ENCODE measurements at regions not wholly inside any gene's neighbourhood (a gene's known extent, or its start where the extent isn't known, plus 50 kb on each side); places are given as distances from the start of the nearest gene placed in this dataset.
"Not testable (repeated sequence)": the region's sequence is repeated elsewhere in the genome, so short reads cannot be mapped to it uniquely, and the experiment has no call there.

DNA sequence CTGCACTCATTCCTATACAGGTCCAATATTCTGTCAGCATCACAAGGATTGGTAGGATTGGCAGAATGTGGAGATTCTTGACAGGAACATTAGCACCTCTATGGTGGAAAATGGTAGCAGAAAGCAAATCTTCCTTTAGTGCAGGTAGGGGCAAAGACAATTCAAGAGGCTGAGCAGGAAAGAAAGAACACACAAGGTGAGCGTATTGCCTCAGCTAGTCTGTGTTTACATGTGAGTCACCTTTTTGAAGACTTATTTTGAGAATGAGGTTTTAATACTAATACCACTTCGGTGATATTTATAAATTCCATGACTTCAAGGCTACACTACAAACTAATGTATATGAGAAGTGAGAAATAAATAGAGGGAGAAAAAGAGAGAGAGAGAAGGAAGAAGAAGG, 717.0 kb downstream of the BRINP1 start:
- no peak for DNase-seq (ENCODE audit: low spot score)

DNA sequence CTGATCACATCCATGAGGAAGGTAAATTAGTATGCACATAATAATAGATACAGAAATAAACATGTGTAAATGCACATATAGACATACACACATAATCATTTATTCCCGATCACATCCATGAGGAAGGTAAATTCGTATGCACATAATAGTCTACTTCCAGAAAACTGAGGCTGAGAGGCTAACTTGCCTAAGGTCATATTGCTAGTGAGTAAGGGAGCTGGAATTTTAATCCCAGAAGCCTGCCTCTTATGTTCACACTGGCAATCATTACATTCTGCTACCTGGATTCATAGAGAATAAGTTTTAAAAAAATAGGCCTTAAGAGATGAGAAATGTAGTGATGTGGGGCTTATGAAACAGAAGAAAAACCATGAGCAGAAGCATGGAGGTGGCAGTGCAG, 716.3 kb downstream of the BRINP1 start:
- no peak for DNase-seq (ENCODE audit: low spot score)

DNA sequence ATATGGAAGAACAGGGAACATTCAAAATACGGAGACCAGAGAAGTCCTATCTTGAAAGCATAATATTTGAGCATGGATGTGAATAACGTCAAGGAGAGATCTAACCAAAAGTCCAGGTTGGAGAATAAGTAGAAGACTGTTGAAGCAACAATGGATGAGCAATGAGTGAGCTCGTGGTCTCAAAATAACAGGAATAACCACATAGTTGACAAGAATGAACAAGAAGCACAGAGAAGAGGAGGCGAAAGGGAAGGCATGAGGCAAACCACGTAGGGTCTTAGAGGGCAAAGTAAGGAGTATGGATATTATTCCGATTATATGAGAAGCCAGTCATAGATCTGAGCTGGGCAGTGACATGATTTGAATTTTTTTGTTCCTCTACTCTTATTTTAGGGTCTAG, 710.2 kb downstream of the BRINP1 start:
- DNase-seq (ENCODE audit: low spot score): no peak

DNA sequence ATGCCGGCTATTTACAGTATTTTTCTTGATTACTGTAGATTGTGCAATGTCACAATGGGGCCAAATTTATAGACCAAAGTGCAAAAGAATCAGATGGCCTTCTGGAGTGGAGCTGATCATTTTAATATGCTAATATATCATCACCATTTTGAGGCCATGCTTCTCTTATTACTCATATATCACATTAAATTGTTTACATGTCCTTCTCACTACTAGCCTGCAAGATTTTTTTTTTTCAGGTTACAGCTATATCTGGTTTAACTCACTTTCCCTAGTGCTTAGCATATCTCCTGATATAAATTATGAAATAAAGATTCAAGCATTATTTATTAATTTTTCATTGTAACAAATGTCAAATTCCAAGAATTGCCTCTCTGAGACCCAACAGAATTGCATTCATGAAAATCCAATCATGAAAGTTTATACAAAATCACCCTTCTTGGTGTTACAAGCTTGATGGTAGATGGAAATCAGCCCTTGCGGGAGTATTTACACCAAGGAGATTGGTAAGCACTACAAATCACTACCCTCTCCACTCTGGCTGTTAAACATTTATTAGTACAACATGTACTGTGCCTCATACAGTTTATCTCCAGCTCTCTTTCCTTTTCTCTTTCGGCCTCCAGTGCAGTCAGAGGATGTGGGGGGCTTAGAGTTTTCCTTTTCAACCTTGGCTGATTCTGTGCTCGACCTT, 703.9 kb downstream of the BRINP1 start:
- DNase-seq (ENCODE audit: low spot score): no peak

DNA sequence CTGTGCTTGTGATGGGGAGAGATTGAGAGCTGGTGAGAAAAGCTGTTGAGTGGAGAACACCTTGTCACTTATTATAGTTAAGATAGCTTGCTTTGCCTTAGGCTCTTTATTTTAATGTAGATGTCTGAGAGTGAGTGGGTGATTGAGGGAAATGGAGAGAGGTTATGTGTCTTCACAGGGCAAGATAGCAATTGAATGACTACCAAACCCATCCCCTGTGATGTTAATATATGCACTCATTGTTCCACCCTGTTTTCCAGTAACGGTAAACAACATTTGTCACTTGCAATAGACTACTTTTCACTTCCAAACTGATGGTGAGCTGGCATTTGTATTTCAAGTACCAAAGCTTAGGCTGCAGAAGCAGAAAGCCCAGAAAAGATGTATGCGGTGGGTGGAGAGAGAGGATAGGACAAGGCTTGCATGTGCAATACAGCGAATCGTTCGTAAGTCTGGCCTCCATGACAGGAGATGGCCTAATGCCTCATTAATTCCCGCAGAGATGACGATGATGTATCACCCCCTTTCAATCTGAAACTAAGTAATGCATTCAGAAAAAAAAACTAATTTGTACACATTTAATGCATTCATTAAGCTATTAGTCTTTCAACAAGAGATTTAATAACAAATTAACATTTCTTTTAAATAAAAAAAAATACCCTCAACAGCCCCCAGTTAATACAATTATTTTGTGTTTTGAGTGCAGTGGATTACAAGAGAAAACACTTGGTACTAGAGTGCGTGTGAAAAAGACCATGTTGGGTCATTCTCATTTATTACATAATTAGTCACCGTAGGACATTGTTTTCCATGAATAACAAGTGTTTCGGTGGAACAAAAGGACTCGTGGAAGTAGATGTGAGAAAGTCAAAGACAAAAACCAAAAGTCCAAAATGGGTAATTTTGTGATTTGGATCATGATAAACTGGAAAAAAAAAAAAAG, 699.0 kb downstream of the BRINP1 start:
- no peak for DNase-seq (ENCODE audit: low spot score)

DNA sequence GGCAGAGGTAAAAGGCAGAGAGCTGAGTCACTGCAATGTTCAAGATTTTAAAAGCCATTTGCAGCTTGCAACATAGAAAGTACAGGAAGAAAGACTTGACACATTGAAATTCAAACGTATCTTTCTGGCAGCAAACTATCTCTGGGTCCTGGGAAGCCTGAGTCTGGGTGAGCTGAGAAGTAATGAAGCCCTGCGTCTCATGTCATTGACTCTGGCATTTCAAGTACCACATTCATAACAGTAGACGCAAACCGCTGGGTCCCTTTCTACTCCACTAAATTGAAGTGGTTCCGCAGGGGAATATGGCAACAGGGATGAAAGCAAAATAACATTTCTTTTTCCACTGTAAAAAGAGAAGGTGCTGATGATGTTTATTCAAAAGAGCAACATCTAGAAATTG, 694.3 kb downstream of the BRINP1 start:
- DNase-seq (ENCODE audit: low spot score): no peak

DNA sequence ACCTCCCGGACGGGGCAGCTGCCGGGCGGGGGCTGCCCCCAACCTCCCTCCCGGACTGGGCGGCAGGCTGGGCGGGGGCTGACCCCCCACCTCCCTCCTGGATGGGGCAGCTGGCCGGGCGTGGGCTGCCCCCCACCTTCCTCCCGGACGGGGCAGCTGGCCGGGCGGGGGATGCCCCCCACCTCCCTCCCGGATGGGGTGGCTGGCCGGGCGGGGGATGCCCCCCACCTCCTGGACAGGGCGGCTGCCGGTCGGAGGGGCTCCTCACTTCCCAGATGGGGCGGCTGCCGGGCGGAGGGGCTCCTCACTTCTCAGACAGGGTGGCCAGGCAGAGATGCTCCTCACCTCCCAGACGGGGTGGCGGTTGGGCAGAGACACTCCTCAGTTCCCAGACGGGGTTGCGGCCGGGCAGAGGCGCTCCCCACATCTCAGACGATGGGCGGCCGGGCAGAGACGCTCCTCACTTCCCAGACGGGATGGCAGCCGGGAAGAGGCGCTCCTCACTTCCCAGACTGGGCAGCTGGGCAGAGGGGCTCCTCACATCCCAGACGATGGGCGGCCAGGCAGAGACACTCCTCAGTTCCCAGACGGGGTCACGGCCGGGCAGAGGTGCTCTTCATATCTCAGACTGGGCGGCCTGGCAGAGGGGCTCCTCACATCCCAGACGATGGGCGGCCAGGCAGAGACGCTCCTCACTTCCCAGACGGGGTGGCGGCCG, 691.1 kb downstream of the BRINP1 start:
- not testable (repeated sequence) for DNase-seq (ENCODE audit: low spot score)

DNA sequence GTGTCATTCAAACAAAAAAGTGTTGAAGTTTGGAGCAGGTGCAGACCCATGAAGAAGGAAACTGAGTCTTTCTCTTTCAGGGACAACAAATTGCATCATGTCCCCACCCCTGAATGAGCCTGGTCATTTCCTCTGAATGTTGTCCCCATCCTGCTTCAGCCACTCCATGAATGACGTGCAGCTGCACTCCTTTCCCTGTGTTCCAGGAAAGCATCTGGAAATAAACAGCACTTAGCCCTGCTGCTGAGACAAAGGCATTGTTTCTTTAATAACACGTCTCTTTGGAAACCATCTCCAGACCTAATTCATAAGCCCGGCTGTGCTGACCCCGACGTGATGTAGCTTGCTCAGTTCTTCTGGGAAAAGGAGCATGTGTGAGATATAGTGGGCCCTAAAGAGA, 682.3 kb downstream of the BRINP1 start:
- DNase-seq (ENCODE audit: low spot score): no peak

DNA sequence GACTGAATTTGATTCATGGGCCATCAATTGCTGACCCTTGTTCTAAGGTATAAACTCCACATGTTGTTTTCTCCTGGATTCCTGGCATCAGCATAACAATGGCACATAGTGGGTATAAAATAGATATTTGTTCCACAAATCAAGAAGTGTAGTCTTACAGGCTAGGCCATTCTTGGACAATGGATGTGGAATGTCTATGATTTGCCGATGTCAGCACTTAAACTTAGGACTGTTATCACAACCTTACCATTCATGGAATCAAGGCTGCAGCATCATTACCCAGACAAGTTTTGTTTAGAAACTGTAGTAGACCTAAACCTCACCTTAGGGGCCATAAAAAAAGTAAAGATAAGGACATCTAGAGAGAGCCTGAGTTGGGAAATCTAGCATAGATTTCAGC, 680.0 kb downstream of the BRINP1 start:
- no peak for DNase-seq (ENCODE audit: low spot score)

DNA sequence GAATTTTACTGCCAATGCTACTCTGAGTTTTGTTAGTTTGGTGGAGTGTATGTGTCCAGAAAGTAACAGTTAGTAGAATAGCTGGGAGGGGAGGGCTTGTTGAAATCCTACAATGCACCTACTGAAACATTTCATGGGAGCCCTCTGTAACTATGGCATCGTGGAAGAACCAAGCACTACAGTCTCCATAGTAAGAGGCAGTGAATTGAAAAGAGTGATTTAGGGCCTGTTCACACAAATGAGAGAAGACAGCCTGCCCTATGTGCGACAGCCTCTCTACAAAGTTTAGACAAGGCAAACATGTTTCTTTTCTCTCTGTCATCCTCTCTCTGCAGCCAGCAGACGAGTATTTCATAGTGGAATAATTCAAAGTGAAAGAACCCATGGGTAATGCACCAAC, 676.6 kb downstream of the BRINP1 start:
- no peak for DNase-seq (ENCODE audit: low spot score)

DNA sequence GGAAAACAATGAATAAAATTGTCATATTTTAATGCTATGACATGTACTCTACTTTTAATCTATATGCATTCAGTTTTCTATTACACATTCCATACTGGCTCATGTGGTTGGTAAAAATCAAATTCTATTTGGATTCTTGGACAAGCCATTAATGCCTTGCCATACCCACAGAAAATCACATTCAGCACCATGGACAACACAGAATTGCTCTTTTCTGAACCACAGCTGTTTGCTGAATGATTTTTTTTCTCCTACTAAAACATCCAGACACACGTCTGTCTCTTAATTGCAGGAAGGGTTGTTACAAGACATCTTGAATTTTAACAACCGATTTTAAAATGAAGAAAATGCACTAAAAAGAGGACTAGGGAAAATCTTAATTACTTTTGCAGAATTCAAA, 675.6 kb downstream of the BRINP1 start:
- DNase-seq (ENCODE audit: low spot score): no peak

DNA sequence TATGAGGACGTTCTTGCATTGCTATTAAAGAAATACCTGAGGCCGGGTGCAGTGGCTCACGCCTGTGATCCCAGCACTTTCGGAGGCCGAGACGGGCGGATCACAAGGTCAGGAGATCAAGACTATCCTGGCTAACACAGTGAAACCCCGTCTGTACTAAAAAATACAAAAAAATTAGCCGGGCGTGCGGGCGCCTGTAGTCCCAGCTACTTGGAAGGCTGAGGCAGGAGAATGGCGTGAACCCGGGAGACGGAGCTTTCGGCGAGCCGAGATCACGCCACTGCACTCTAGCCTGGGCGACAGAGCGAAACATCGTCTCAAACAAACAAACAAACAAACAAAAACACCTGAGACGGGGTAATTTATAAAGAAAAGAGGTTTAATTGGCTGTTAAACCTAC, 674.0 kb downstream of the BRINP1 start:
- not testable (repeated sequence) for DNase-seq (ENCODE audit: low spot score)

DNA sequence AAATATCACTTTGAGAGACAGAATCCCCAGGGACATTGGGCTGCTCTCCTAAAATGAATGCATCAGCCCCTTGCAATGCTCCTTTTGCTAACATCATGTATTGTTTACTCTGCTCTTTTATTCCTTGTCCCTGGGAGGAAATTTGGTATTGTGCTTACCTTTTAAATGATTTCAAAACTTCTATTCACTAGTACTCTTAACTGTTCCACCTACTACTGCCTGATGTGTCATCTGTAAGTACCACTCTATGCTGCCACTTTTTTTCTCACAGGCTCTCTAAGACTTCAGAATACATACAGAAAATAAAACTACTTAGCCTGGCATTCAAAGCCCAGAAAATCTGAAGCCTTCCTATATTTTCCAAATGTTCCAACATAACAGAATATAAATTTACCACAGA, 667.2 kb downstream of the BRINP1 start:
- no peak for DNase-seq (ENCODE audit: low spot score)

DNA sequence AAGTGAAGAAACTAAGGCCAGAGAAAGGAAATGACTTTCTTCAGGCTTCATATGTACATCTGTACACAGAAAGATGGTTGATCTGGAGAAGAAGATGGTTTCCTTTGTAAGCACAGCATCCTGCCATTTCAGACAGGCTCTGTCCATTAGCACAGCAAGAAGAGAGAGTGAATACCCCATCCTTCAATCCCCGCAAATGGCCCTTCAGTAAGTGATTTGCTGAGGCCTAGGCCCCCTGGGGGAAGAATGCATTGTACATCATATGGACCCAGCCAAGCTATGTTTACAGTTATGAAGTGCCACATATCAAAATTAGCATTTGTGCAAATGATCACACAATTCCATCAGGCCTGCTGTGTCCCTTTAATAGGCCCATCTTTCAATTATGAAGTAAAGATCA, 657.4 kb downstream of the BRINP1 start:
- no peak for DNase-seq (ENCODE audit: low spot score)

DNA sequence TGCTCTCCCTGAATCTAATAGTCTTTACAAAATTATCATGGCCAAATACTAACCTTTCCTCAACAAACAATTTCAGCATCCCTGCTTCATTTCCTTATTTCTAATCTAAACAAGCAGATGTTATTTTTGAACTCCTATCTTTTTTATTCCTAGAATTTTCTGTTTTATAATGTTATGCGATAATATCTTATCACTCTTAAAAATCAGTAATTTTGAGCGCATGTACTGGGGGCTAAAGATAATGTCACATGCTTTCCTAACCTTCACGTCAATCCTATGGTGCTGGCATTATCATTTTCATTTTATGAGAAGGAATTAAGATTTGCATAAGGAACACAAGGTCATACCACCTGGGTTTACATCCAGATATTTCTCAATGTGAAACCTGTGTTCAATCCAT, 648.0 kb downstream of the BRINP1 start:
- no peak for DNase-seq (ENCODE audit: low spot score)

DNA sequence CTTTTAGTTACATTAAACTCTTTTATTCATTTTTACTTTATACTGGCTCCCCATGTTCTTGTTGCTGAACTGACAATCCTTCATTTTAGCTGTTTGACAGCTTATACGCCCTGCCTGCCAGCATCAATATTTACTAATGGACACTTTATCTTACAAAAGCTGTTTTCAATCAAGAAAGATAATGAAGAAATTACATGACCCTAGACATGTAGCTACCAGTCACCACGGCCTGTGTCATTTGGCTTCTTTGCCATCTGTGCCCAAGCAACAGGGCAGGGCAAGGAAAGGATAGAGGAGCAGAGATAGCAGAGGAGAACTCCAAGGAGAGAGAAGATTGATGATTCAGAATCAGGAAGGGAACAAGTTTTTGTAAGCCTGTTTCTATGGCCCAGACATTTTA, 647.3 kb downstream of the BRINP1 start:
- no peak for DNase-seq (ENCODE audit: low spot score)

DNA sequence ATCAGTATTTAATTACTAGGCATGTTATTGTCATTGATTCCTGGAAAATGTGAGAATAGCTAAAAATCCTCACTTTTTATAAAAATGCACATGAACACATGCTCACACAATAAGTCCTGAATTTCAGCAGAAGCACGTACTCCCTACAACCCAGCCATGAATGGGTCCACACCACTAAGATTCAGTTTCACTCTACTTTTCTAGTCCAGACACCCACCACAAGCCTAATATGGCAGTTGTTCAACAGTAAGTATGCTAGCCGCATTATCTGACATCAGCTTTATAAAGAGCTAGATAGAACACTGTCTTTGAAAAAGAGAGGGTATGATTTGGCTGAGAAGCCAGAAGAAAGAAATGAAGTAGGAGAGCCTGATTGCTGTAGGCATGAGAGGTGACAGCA, 639.3 kb downstream of the BRINP1 start:
- DNase-seq (ENCODE audit: low spot score): no peak

DNA sequence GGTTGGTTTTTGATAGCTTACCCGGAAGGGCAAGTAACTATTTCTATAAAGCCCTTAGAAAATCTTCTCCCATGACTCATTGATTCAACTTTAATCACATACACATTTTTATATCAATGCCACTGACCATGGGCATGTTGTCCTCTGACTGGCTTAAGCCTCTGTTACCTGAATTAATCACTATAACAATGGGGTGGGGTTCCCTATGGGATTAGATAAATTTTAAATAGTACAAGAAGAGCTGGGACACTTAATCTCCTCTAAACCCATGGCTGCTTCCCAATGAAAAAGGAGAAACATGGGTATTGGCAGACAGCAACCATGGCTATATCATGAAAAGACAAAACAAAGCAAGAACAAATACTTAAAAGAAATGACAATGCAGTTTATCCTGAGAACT, 636.2 kb downstream of the BRINP1 start:
- no peak for DNase-seq (ENCODE audit: low spot score)

DNA sequence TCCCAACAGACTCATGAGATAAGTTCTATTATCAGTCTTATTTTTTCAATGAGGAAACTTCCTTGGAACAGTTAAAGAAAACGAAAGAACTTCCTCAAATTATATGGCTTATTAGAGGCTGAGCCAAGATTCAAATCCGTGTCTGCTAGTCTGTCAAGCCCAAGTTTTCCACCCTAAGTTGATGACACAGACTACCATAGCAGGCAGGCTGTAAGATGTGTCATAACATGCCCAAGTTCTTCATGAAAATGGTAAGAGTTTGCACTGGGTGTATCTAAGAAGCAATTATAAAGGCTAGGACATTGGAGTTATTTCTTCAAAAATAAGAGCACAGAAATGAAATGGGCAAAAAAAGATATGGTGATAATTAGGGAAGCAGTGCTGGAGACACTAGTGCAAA, 634.5 kb downstream of the BRINP1 start:
- no peak for DNase-seq (ENCODE audit: low spot score)

DNA sequence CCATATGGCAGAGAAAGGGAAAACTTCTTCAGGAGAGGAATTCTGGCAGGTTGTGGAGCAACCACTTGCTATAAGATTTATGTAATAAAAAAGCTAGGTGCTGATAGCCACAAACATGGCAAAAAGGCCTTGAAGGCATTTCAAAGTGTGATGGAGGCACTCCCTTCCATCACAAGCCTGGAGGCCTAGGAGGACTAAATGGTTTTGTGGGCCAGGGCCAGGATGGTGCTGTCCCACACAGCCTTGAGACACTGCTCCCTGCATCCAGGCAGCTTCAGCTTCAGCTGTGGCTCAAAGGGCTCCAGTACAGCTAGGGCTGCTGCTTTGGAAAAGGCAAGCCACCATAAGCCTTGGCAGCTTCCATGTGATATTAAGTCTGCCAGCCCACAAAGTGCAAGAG, 632.8 kb downstream of the BRINP1 start:
- DNase-seq (ENCODE audit: low spot score): no peak

DNA sequence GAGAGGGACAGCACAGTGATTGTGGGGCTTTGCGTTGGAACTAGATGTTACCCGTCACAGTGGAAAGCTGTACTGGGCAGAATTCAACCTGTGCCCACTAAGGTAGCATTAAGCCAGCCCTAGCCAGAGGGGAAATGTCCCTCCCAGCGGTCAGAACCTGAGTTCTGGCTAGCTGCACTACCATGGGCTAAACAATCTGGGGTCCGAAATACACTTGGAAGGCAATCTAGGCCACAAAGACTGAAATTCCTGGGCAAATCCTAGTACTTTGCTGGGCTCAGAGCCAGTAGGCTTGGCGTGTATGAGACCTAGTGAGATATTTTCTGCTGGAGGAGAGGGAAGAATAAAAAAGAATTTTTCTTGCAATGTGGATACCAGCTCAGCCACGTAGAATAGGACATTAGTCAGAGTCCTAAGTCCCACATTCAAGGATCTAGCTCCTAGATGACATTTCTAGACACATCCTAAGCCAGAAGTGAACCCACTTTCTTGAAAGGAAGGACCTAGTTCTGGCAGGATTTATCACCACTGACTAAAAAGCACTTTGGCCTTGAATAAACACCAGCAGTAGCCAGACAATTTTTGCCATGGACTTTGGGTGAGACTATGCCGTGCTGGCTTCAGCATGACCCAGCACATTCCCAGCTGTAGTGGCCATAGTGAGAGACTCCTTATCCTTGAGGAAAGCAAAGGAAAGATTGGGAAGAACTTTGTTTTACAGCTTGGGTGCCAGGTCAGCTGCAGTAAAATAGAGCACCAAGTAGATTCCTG, 618.0 kb downstream of the BRINP1 start:
- DNase-seq (ENCODE audit: low spot score): no peak

DNA sequence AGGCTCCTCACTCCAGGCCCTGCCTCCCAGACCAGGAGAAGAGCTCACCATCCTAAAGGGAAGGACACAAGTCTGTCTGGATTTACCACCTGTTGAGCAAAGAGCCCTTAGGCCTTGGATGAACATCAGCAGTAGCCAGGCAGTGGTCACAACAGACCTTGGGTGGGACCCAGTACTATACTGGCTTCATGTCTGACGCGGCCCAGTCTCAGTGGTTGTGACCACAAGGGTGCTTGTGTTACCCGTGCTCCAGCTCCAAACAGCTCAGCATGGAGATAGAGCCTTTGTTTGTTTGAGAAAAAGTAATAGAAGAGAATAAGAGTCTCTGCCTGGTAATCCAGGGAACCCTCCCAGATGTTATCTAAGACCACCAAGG, 617.4 kb downstream of the BRINP1 start:
- no peak for DNase-seq (ENCODE audit: low spot score)
